H1 (cell line): ENCODE measurements at regions not wholly inside any gene's neighbourhood (a gene's known extent, or its start where the extent isn't known, plus 50 kb on each side); places are given as distances from the start of the nearest gene placed in this dataset.

Source experiments
- RFX5 ChIP-seq: IDR thresholded peaks from 2 replicates; pipeline ENCODE4 v1.6.1; 2011; ENCODE audit warnings: low read depth, low read length, improper control_type of control experiment, borderline replicate concordance
- TF ChIP-seq, protein P1 (sequence below): IDR thresholded peaks from 2 replicates; pipeline ENCODE4 v1.6.1; 2012; ENCODE audit warnings: inconsistent platforms

DNA sequence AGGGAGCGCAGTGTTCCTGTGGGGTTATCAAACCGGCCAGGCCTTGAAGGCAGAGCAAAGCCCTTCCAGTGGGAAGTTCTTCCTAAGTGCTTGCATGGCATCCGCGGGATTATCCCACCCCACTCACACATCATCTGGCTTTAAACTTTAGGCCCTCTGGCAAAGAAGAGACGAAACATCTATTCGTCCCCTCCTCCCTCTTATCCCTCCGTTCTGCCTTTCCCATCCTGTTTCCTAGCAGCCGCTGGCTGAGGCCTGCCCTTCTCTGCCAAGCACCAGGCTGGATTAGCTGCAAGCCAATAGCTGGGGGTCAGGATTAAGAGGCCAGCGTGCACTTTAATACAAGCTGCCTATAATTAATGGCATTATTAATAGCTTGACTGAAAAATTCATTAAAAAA lies 621.0 kb downstream of the PKHD1 start (continued):
- no peak for TF ChIP-seq RFX5
- TF ChIP-seq, protein P1, sequence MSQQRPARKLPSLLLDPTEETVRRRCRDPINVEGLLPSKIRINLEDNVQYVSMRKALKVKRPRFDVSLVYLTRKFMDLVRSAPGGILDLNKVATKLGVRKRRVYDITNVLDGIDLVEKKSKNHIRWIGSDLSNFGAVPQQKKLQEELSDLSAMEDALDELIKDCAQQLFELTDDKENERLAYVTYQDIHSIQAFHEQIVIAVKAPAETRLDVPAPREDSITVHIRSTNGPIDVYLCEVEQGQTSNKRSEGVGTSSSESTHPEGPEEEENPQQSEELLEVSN: no peak
